ENCODE measurements at regions not wholly inside any gene's neighbourhood (a gene's known extent, or its start where the extent isn't known, plus 50 kb on each side); places are given as distances from the start of the nearest gene placed in this dataset.
"Not testable (repeated sequence)": the region's sequence is repeated elsewhere in the genome, so short reads cannot be mapped to it uniquely, and the experiment has no call there.

DNA sequence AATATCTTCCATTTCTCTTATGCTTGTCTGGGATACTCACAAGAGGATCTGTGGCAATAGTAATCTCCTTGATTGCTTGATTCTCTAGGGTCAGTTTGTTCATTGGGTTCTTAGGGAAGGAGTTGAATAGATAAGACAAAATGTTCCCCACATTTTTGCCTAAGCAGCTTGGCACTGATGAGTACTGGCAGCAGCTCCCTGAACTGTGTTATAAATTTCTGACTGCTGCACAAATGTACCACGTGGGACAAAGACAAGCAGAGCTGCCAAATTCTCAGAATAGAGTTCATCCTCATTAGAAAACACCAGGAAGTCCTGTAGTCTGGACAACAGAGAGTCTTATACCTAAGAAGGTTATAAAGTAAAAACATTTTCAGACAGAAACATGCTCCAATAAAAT is 304.8 kb downstream of the OR4C45 start:
- CTCF ChIA-PET; H3K4me3 Mint-ChIP-seq; H3K27ac Mint-ChIP-seq; DNase-seq (ENCODE audit: low spot score); ATAC-seq; POLR2A ChIA-PET; H3K27me3 Mint-ChIP-seq (ENCODE audit: low read depth); H3K4me1 Mint-ChIP-seq: not testable (repeated sequence)
- peaks cover 76% of the 10 kb centered on the region for H3K36me3 Mint-ChIP-seq
- peaks cover 81% of the 10 kb centered on the region for H3K9me3 Mint-ChIP-seq

DNA sequence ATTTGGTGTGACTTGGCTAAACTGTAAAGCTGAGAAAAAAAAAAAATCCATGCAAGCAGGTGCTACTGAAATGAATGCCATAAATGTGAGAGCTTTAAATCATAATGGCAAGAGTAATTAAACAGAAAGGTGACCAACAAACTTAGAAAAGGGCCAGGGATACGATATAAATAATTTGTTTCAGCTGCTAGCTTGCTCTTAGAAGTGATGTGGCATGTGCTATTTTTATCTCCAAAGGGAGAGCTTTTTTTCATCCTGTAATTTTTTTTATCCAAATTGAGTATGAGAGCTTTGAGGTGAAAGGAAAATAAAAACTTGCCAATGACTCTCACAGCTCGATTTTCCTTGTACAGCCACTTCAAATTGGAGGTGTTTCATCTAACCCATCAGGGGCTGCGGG is 315.3 kb downstream of the OR4C45 start:
- ATAC-seq; H3K9me3 Mint-ChIP-seq; CTCF ChIA-PET; DNase-seq (ENCODE audit: low spot score); POLR2A ChIA-PET; H3K36me3 Mint-ChIP-seq; H3K27me3 Mint-ChIP-seq (ENCODE audit: low read depth); H3K4me3 Mint-ChIP-seq; H3K4me1 Mint-ChIP-seq; H3K27ac Mint-ChIP-seq: not testable (repeated sequence)

GRCh38 chr11:50379484-50379883 is 346.8 kb downstream of the OR4C45 start:
- Mint-ChIP-seq H3K27me3 (ENCODE audit: low read depth) (peaks cover 19% of the 10 kb centered on the region), H3K27ac (no peak overlapping the region), H3K4me1 (no peaks in the 10 kb centered on the region), H3K36me3 (peaks cover 81% of the 10 kb centered on the region), H3K4me3 (no peak overlapping the region), H3K9me3 (peaks cover 89% of the 10 kb centered on the region)
- DNase-seq (ENCODE audit: low spot score) = no peak
- ATAC-seq = no peak
- CTCF ChIA-PET = no interaction called here
- POLR2A ChIA-PET = no interaction called here
- TF ChIP-seq ERG (CRISPR knock-in tag; IDR thresholded peaks at IDR 0.05) (no peak), ZNF263 (CRISPR knock-in tag; IDR thresholded peaks at IDR 0.05; ENCODE audit: low read depth) (no peak), CREM (CRISPR knock-in tag; IDR thresholded peaks at IDR 0.05) (no peak), GTF2I (CRISPR knock-in tag; conservative IDR thresholded peaks at IDR 0.05) (no peak), ZNF423 (CRISPR knock-in tag; IDR thresholded peaks at IDR 0.05) (no peak), PRDM15 (CRISPR knock-in tag; IDR thresholded peaks at IDR 0.05) (no peak), MLX (CRISPR knock-in tag; IDR thresholded peaks at IDR 0.05) (no peak), CDX4 (CRISPR knock-in tag; IDR thresholded peaks at IDR 0.05; ENCODE audit: borderline replicate concordance) (no peak)
- TF ChIP-seq, protein P1, sequence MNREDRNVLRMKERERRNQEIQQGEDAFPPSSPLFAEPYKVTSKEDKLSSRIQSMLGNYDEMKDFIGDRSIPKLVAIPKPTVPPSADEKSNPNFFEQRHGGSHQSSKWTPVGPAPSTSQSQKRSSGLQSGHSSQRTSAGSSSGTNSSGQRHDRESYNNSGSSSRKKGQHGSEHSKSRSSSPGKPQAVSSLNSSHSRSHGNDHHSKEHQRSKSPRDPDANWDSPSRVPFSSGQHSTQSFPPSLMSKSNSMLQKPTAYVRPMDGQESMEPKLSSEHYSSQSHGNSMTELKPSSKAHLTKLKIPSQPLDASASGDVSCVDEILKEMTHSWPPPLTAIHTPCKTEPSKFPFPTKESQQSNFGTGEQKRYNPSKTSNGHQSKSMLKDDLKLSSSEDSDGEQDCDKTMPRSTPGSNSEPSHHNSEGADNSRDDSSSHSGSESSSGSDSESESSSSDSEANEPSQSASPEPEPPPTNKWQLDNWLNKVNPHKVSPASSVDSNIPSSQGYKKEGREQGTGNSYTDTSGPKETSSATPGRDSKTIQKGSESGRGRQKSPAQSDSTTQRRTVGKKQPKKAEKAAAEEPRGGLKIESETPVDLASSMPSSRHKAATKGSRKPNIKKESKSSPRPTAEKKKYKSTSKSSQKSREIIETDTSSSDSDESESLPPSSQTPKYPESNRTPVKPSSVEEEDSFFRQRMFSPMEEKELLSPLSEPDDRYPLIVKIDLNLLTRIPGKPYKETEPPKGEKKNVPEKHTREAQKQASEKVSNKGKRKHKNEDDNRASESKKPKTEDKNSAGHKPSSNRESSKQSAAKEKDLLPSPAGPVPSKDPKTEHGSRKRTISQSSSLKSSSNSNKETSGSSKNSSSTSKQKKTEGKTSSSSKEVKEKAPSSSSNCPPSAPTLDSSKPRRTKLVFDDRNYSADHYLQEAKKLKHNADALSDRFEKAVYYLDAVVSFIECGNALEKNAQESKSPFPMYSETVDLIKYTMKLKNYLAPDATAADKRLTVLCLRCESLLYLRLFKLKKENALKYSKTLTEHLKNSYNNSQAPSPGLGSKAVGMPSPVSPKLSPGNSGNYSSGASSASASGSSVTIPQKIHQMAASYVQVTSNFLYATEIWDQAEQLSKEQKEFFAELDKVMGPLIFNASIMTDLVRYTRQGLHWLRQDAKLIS (CRISPR knock-in tag; IDR thresholded peaks at IDR 0.05; ENCODE audit: borderline replicate concordance) = no peak
- TF ChIP-seq, protein P2, sequence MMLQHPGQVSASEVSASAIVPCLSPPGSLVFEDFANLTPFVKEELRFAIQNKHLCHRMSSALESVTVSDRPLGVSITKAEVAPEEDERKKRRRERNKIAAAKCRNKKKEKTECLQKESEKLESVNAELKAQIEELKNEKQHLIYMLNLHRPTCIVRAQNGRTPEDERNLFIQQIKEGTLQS (CRISPR knock-in tag; conservative IDR thresholded peaks at IDR 0.05) = no peak
- TF ChIP-seq, protein P3, sequence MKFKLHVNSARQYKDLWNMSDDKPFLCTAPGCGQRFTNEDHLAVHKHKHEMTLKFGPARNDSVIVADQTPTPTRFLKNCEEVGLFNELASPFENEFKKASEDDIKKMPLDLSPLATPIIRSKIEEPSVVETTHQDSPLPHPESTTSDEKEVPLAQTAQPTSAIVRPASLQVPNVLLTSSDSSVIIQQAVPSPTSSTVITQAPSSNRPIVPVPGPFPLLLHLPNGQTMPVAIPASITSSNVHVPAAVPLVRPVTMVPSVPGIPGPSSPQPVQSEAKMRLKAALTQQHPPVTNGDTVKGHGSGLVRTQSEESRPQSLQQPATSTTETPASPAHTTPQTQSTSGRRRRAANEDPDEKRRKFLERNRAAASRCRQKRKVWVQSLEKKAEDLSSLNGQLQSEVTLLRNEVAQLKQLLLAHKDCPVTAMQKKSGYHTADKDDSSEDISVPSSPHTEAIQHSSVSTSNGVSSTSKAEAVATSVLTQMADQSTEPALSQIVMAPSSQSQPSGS (CRISPR knock-in tag; IDR thresholded peaks at IDR 0.05; ENCODE audit: borderline replicate concordance, low read depth) = no peak
- TF ChIP-seq, protein P4, sequence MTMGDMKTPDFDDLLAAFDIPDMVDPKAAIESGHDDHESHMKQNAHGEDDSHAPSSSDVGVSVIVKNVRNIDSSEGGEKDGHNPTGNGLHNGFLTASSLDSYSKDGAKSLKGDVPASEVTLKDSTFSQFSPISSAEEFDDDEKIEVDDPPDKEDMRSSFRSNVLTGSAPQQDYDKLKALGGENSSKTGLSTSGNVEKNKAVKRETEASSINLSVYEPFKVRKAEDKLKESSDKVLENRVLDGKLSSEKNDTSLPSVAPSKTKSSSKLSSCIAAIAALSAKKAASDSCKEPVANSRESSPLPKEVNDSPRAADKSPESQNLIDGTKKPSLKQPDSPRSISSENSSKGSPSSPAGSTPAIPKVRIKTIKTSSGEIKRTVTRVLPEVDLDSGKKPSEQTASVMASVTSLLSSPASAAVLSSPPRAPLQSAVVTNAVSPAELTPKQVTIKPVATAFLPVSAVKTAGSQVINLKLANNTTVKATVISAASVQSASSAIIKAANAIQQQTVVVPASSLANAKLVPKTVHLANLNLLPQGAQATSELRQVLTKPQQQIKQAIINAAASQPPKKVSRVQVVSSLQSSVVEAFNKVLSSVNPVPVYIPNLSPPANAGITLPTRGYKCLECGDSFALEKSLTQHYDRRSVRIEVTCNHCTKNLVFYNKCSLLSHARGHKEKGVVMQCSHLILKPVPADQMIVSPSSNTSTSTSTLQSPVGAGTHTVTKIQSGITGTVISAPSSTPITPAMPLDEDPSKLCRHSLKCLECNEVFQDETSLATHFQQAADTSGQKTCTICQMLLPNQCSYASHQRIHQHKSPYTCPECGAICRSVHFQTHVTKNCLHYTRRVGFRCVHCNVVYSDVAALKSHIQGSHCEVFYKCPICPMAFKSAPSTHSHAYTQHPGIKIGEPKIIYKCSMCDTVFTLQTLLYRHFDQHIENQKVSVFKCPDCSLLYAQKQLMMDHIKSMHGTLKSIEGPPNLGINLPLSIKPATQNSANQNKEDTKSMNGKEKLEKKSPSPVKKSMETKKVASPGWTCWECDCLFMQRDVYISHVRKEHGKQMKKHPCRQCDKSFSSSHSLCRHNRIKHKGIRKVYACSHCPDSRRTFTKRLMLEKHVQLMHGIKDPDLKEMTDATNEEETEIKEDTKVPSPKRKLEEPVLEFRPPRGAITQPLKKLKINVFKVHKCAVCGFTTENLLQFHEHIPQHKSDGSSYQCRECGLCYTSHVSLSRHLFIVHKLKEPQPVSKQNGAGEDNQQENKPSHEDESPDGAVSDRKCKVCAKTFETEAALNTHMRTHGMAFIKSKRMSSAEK (CRISPR knock-in tag; IDR thresholded peaks at IDR 0.05; ENCODE audit: borderline replicate concordance) = no peak
- TF ChIP-seq, protein P5, sequence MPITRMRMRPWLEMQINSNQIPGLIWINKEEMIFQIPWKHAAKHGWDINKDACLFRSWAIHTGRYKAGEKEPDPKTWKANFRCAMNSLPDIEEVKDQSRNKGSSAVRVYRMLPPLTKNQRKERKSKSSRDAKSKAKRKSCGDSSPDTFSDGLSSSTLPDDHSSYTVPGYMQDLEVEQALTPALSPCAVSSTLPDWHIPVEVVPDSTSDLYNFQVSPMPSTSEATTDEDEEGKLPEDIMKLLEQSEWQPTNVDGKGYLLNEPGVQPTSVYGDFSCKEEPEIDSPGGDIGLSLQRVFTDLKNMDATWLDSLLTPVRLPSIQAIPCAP (CRISPR knock-in tag; IDR thresholded peaks at IDR 0.05) = no peak
